ENCODE measurements at regions not wholly inside any gene's neighbourhood (a gene's known extent, or its start where the extent isn't known, plus 50 kb on each side); places are given as distances from the start of the nearest gene placed in this dataset.

DNA sequence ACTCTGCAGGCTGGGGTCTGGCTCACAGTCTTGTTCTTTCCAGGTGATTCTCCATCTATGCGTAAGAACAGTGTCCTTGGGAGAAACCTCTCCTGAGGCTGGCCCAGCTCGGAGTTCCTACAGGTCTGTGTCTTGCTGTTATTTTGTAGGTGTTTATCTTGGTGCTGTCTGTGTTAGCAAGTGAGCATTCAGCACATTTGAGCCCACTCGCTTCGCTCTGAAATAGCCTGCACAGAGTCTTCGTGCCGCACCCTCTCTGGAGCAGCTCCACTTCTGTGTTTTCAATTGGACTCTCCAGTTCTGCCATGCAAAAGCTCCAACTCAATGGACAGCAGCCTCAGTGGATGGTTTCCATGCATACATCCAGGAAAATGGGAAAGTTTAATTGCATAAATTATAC, 378.2 kb upstream of the ST6GAL2 start:
- TF ChIP-seq, protein P1, sequence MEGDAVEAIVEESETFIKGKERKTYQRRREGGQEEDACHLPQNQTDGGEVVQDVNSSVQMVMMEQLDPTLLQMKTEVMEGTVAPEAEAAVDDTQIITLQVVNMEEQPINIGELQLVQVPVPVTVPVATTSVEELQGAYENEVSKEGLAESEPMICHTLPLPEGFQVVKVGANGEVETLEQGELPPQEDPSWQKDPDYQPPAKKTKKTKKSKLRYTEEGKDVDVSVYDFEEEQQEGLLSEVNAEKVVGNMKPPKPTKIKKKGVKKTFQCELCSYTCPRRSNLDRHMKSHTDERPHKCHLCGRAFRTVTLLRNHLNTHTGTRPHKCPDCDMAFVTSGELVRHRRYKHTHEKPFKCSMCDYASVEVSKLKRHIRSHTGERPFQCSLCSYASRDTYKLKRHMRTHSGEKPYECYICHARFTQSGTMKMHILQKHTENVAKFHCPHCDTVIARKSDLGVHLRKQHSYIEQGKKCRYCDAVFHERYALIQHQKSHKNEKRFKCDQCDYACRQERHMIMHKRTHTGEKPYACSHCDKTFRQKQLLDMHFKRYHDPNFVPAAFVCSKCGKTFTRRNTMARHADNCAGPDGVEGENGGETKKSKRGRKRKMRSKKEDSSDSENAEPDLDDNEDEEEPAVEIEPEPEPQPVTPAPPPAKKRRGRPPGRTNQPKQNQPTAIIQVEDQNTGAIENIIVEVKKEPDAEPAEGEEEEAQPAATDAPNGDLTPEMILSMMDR (IDR thresholded peaks at IDR 0.05; ENCODE audit: low read depth, low read length, missing control alignments) = no peak
- DNase-seq (ENCODE audit: extremely low read depth, low read depth) = no peak
- H3K4me3 ChIP-seq (replicated peaks; ENCODE audit: low read depth, low read length) = no peak overlapping the region

DNA sequence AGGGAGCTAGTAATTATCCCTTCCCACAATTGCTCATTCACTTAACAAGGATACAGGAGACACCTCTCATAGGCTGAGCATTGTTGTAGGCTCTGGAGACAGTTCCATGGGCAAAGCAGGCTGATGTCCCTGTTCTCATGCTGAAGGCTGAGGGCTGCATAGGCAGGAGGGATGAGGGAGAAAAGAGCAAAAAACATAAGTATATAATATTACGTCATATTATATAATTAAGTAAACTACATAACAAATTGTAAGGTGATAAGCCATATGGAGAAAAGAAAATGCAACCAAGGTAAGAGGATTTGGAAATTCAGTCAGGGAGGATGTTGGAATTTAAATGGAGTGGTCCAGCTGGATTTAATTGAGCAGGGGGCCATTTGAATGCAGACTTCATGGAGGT, 380.6 kb upstream of the ST6GAL2 start:
- TF ChIP-seq, protein P1 (IDR thresholded peaks at IDR 0.05; ENCODE audit: low read depth, low read length, missing control alignments) = no peak
- no peak for DNase-seq (ENCODE audit: extremely low read depth, low read depth)
- no peak overlapping the region for H3K4me3 ChIP-seq (replicated peaks; ENCODE audit: low read depth, low read length)

DNA sequence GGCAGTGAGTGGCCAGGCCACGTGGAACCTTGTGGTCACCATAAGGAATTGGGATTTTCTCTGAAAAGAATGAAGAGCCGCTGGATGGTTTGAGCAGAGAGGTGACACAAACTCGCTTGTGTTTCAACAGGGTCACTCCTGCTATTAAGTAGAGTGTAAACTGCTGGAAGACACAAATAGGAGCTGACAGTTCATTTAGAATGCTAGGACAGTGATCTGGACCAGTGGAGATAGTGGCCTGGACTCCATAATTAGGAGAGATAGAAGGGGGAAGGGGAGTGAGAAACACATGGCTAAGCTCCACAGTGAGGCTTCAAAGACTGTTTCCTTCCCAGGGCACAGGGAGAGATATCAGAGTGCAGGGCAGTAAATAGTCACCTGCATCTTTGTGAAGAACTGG, 381.1 kb upstream of the ST6GAL2 start:
- TF ChIP-seq, protein P1 (IDR thresholded peaks at IDR 0.05; ENCODE audit: low read depth, low read length, missing control alignments) = no peak
- DNase-seq (ENCODE audit: extremely low read depth, low read depth) = no peak
- no peak overlapping the region for H3K4me3 ChIP-seq (replicated peaks; ENCODE audit: low read depth, low read length)

DNA sequence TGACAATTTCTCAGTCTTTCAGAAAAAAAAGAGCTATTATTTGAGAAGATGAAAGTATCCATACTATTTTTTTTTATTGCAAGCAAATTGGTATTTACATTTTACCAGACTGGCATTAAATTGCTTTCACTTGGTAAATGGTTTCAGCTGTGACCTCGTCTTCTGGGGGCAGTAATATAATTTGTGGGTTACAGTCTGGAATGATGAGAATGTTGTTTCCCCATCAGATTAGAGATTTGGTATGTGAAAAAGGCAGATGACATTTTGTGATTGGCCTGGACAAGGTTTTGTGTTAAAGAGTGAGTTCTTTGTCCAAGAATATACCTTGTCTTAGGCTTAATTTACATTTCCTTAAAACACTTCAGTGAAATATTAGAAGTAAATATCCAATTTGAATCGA, 390.1 kb upstream of the ST6GAL2 start:
- no peak overlapping the region for H3K4me3 ChIP-seq (replicated peaks; ENCODE audit: low read depth, low read length)
- DNase-seq (ENCODE audit: extremely low read depth, low read depth) = no peak
- TF ChIP-seq, protein P1 (IDR thresholded peaks at IDR 0.05; ENCODE audit: low read depth, low read length, missing control alignments) = no peak

DNA sequence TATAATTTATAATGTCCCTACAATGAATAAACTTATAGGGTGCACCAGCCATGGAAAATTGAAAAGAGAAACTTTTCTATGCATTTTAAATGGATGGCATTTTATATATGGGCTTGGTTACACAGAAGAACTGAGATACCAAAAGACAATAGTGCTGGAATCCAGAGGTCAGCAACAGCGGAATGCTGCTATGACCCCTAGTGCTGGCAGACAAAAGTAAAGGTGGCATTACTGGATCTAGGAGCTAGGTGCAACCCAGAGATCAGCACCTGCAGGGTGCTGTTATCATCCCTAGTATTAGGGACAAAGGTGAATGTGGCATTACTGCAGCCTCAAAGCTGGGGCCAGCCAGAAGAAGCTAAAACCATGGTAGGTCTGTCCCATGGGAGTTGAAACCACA, 392.7 kb upstream of the ST6GAL2 start:
- TF ChIP-seq, protein P1 (IDR thresholded peaks at IDR 0.05; ENCODE audit: low read depth, low read length, missing control alignments) = no peak
- DNase-seq (ENCODE audit: extremely low read depth, low read depth) = no peak
- no peak overlapping the region for H3K4me3 ChIP-seq (replicated peaks; ENCODE audit: low read depth, low read length)

DNA sequence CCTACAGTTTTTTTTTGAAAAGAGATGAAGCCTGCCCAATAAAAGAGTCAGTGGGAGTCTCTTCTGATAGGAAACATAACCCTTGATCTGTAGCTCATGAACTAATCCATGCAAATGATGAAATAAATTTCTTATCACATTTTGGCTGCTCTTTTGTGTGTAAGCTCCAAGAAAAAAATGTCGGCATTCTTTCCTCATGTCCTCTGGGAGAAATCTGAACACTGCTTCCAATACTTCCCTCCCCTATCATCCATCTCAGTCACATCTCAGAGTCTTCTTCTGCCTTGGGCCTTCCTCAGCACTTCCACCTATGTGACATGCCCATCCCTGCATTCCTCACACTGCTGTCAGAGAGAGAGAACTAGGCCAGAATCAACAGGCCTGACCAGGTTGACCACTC, 395.7 kb upstream of the ST6GAL2 start:
- H3K4me3 ChIP-seq (replicated peaks; ENCODE audit: low read depth, low read length) = no peak overlapping the region
- DNase-seq (ENCODE audit: extremely low read depth, low read depth) = no peak
- TF ChIP-seq, protein P1 (IDR thresholded peaks at IDR 0.05; ENCODE audit: low read depth, low read length, missing control alignments) = no peak

DNA sequence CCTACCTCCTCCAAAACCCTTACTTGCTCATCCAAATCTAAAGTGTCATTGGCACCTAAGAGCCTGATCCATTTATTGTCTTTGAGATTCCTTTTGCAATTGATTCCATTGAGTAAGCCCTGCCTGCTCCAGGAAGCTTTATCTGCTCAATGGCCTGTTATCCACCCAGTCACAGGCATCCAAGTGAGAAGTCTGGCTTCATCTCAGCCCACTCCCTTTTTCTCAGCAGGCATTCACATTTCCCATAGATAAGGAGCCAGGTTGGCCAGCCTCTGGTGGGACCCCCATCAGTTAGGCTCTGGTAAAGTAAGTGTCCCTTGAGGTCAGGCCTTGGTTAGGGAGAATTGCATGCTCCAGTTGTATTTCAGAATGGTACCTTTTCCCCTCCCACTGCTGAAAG, 396.2 kb upstream of the ST6GAL2 start:
- H3K4me3 ChIP-seq (replicated peaks; ENCODE audit: low read depth, low read length) = no peak overlapping the region
- TF ChIP-seq, protein P1 (IDR thresholded peaks at IDR 0.05; ENCODE audit: low read depth, low read length, missing control alignments) = no peak
- DNase-seq (ENCODE audit: extremely low read depth, low read depth) = no peak
